WTC11 (cell line): ENCODE measurements at regions not wholly inside any gene's neighbourhood (a gene's known extent, or its start where the extent isn't known, plus 50 kb on each side); places are given as distances from the start of the nearest gene placed in this dataset.

ENCODE experiments used
- ATAC-seq: fragments of 200-7000 bp; cut with Tn5 transposase; 2 replicates; pipeline ENCODE4 v1.10.0; 2021; ENCODE audit warnings: mild to moderate bottlenecking, moderate library complexity
- CTCF ChIA-PET: fragments of 300-600 bp; sonication (Branson Sonifier 250); formaldehyde crosslinking; loops from one replicate; lab custom pipeline; 2021; ENCODE audit warnings: antibody characterized with exemption; lab: Charles Lee
- POLR2A ChIA-PET: fragments of 350-600 bp; sonication (Branson Sonifier 250); formaldehyde crosslinking; loops from one replicate; lab custom pipeline; 2021; ENCODE audit warnings: antibody characterized with exemption; lab: Charles Lee
- DNase-seq: peaks from one replicate; pipeline ENCODE4 v3.0.0; 2021; ENCODE audit warnings: low spot score
- H3K27ac Mint-ChIP-seq: 2 replicates; pipeline ENCODE4 v1.8.0; 2021; ENCODE audit warnings: mixed read lengths
- H3K27me3 Mint-ChIP-seq: 2 replicates; pipeline ENCODE4 v1.8.0; 2021; ENCODE audit warnings: low read depth, mild to moderate bottlenecking, moderate library complexity, mixed read lengths
- H3K36me3 Mint-ChIP-seq: 2 replicates; pipeline ENCODE4 v1.8.0; 2021; ENCODE audit warnings: mixed read lengths
- H3K4me1 Mint-ChIP-seq: 2 replicates; pipeline ENCODE4 v1.8.0; 2022; ENCODE audit warnings: mixed read lengths
- H3K4me3 Mint-ChIP-seq: 2 replicates; pipeline ENCODE4 v1.8.0; 2021; ENCODE audit warnings: mild to moderate bottlenecking, moderate library complexity, mixed read lengths
- H3K9me3 Mint-ChIP-seq: 2 replicates; pipeline ENCODE4 v1.8.0; 2021; ENCODE audit warnings: mixed read lengths
- E2F4 ChIP-seq: sonication (generic); formaldehyde crosslinking; IDR thresholded peaks from 2 replicates; pipeline ENCODE4 v1.8.1; 2022; ENCODE audit warnings: low read depth, mild to moderate bottlenecking, moderate library complexity, missing genetic modification reagents, borderline replicate concordance
- FOXP1 ChIP-seq: sonication (generic); formaldehyde crosslinking; IDR thresholded peaks from 2 replicates; pipeline ENCODE4 v1.8.0; 2022; ENCODE audit warnings: missing genetic modification reagents, mild to moderate bottlenecking, moderate library complexity, borderline replicate concordance
- IRF2 ChIP-seq: sonication (generic); formaldehyde crosslinking; IDR thresholded peaks from 2 replicates; pipeline ENCODE4 v1.8.0; 2022; ENCODE audit warnings: low read depth, missing genetic modification reagents, borderline replicate concordance
- KAT7 ChIP-seq: sonication (generic); formaldehyde crosslinking; IDR thresholded peaks from 2 replicates; pipeline ENCODE4 v1.8.1; 2023; ENCODE audit warnings: missing genetic modification reagents, mild to moderate bottlenecking, borderline replicate concordance
- MXD4 ChIP-seq: fragments of 250-450 bp; sonication (Bioruptor Pico); IDR thresholded peaks from 2 replicates; pipeline ENCODE4 v1.8.0; 2021; ENCODE audit warnings: mild to moderate bottlenecking, moderate library complexity, borderline replicate concordance
- NFE2L1 ChIP-seq: sonication (generic); formaldehyde crosslinking; IDR thresholded peaks from 2 replicates; pipeline ENCODE4 v1.8.1; 2023; ENCODE audit warnings: missing genetic modification reagents
- NFYB ChIP-seq: sonication (generic); formaldehyde crosslinking; conservative IDR thresholded peaks from 2 replicates; pipeline ENCODE4 v1.8.0; 2022; ENCODE audit warnings: low read depth, missing genetic modification reagents
- NR1H2 ChIP-seq: sonication (generic); formaldehyde crosslinking; IDR thresholded peaks from 2 replicates; pipeline ENCODE4 v1.9.0; 2021; ENCODE audit warnings: mild to moderate bottlenecking, moderate library complexity, missing genetic modification reagents
- NR2C2 ChIP-seq: sonication (generic); formaldehyde crosslinking; IDR thresholded peaks from 2 replicates; pipeline ENCODE4 v1.8.0; 2022; ENCODE audit warnings: mild to moderate bottlenecking, missing genetic modification reagents
- NR3C1 ChIP-seq: sonication (generic); formaldehyde crosslinking; conservative IDR thresholded peaks from 2 replicates; pipeline ENCODE4 v1.8.1; 2023; ENCODE audit warnings: low read depth, mild to moderate bottlenecking, missing genetic modification reagents
- RORB ChIP-seq: fragments of 250-450 bp; sonication (Bioruptor Pico); IDR thresholded peaks from 2 replicates; pipeline ENCODE4 v1.9.0; 2021; ENCODE audit warnings: mild to moderate bottlenecking
- ZBTB21 ChIP-seq: sonication (generic); formaldehyde crosslinking; IDR thresholded peaks from 2 replicates; pipeline ENCODE4 v1.8.1; 2023; ENCODE audit warnings: mild to moderate bottlenecking, missing genetic modification reagents, borderline replicate concordance
- ZNF263 ChIP-seq: sonication (generic); formaldehyde crosslinking; IDR thresholded peaks from 2 replicates; pipeline ENCODE4 v1.8.1; 2022; ENCODE audit warnings: low read depth, mild to moderate bottlenecking, moderate library complexity, missing genetic modification reagents
- ZNF317 ChIP-seq: sonication (generic); formaldehyde crosslinking; IDR thresholded peaks from 2 replicates; pipeline ENCODE4 v1.8.1; 2023; ENCODE audit warnings: low read depth, mild to moderate bottlenecking, moderate library complexity, missing genetic modification reagents, borderline replicate concordance
- ZNF396 ChIP-seq: fragments of 250-450 bp; sonication (Bioruptor Pico); IDR thresholded peaks from 2 replicates; pipeline ENCODE4 v1.8.0; 2021; ENCODE audit warnings: mild to moderate bottlenecking, moderate library complexity, borderline replicate concordance
- ZNF423 ChIP-seq: fragments of 250-450 bp; sonication (Bioruptor Pico); IDR thresholded peaks from 2 replicates; pipeline ENCODE4 v2.1.2; 2022; ENCODE audit warnings: mild to moderate bottlenecking, moderate library complexity
- ZNF425 ChIP-seq: fragments of 250-450 bp; sonication (Bioruptor Pico); conservative IDR thresholded peaks from 2 replicates; pipeline ENCODE4 v1.9.0; 2021; ENCODE audit warnings: mild to moderate bottlenecking
- ZNF512 ChIP-seq: sonication (generic); formaldehyde crosslinking; IDR thresholded peaks from 2 replicates; pipeline ENCODE4 v1.8.1; 2022; ENCODE audit warnings: missing genetic modification reagents, borderline replicate concordance
- ZNF532 ChIP-seq: fragments of 250-450 bp; sonication (Bioruptor Pico); IDR thresholded peaks from 2 replicates; pipeline ENCODE4 v1.9.0; 2021; ENCODE audit warnings: mild to moderate bottlenecking, borderline replicate concordance
- TF ChIP-seq, protein P1 (sequence below): sonication (generic); formaldehyde crosslinking; IDR thresholded peaks from 2 replicates; pipeline ENCODE4 v1.8.1; 2023; ENCODE audit warnings: mild to moderate bottlenecking, missing genetic modification reagents

DNA sequence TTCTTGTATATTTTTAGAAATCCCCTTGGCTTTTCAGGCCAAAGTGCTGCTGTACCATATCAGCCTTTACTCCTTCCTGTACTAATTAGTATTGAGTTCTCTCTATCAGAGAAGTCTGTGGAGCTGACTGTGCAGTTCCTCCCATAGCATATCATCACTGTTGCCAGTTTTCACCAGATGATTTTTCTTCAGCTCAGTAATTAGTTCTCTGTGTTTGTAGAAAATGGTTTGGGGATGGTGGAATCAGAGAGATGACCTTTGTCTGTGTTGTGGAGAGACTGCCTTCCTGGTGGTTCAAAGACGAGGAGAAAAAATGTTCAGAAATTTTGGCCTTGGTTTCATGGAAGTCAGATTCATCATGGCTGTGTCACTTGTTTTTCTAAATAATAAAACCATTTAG lies 227.5 kb upstream of the ACTBL2 start:
- Mint-ChIP-seq H3K9me3 (peaks cover 29% of the 10 kb centered on the region), H3K27ac (no peak overlapping the region), H3K36me3 (peaks cover 15% of the 10 kb centered on the region), H3K4me3 (no peak overlapping the region), H3K4me1 (peaks cover 11% of the 10 kb centered on the region), H3K27me3 (no peaks in the 10 kb centered on the region; the same call in 1 of the 2 replicates)
- ATAC-seq (no peak), DNase-seq (no peak)
- POLR2A ChIA-PET: no interaction called here
- CTCF ChIA-PET: no interaction called here
- TF ChIP-seq NR1H2 (CRISPR knock-in tag) (no peak), NR2C2 (no peak), E2F4 (CRISPR knock-in tag) (no peak), NR3C1 (CRISPR knock-in tag) (no peak), RORB (CRISPR knock-in tag) (no peak), IRF2 (CRISPR knock-in tag) (no peak), NFYB (CRISPR knock-in tag) (no peak), ZNF317 (CRISPR knock-in tag) (no peak), ZBTB21 (CRISPR knock-in tag) (no peak), ZNF532 (no peak), ZNF512 (CRISPR knock-in tag) (no peak), KAT7 (CRISPR knock-in tag) (no peak), MXD4 (CRISPR knock-in tag) (no peak), ZNF423 (CRISPR knock-in tag) (no peak), FOXP1 (CRISPR knock-in tag) (no peak), ZNF263 (CRISPR knock-in tag) (no peak)
- TF ChIP-seq, protein P1, sequence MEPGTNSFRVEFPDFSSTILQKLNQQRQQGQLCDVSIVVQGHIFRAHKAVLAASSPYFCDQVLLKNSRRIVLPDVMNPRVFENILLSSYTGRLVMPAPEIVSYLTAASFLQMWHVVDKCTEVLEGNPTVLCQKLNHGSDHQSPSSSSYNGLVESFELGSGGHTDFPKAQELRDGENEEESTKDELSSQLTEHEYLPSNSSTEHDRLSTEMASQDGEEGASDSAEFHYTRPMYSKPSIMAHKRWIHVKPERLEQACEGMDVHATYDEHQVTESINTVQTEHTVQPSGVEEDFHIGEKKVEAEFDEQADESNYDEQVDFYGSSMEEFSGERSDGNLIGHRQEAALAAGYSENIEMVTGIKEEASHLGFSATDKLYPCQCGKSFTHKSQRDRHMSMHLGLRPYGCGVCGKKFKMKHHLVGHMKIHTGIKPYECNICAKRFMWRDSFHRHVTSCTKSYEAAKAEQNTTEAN (CRISPR knock-in tag): no peak

DNA sequence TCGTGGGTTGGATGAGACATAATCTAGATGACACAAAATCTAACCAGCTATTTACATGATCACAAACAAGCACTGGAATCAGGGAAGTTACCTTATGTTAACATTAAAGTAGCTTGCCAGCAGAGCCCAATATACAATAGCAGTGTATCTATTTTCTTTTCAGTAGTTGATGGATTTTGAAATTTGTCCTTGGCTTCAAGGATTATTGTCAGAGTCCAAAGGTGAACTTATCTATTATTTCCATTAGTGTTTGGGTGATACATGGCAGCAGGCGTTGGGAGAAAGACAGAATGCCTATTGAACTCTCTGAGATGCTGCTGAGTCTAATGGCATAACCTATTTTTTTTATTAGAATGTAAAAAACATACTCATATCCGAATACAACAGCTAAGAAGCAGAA lies 223.2 kb upstream of the ACTBL2 start:
- no peak for ATAC-seq
- CTCF ChIA-PET: no interaction called here
- no peak for DNase-seq

More for the DNA sequence above, 223.2 kb upstream of the ACTBL2 start:
- Mint-ChIP-seq H3K4me3 (no peak overlapping the region), H3K9me3 (peaks cover 19% of the 10 kb centered on the region), H3K27me3 (no peaks in the 10 kb centered on the region; the same call in 1 of the 2 replicates), H3K4me1 (peaks cover 11% of the 10 kb centered on the region), H3K27ac (no peak overlapping the region), H3K36me3 (peaks cover 7% of the 10 kb centered on the region)
- POLR2A ChIA-PET: no interaction called here
- no peak for TF ChIP-seq ZNF425 (CRISPR knock-in tag)
- no peak for TF ChIP-seq ZNF396 (CRISPR knock-in tag)
- TF ChIP-seq NFE2L1 (CRISPR knock-in tag): no peak
